ENCODE measurements at regions not wholly inside any gene's neighbourhood (a gene's known extent, or its start where the extent isn't known, plus 50 kb on each side); places are given as distances from the start of the nearest gene placed in this dataset.

- no peak for DNase-seq
Observed at GRCh38 chr15:93517176-93517575, 428.2 kb upstream of the RGMA start.

GRCh38 chr15:93515256-93516051 lies 426.4 kb upstream of the RGMA start:
- DNase-seq, result no peak

GRCh38 chr15:93506646-93507045 lies 417.6 kb upstream of the RGMA start:
- no peak for DNase-seq

GRCh38 chr15:93505506-93505905 lies 416.5 kb upstream of the RGMA start:
- no peak for DNase-seq

GRCh38 chr15:93501946-93502345 lies 412.9 kb upstream of the RGMA start:
- no peak for DNase-seq

- no peak for DNase-seq
Observed at GRCh38 chr15:93500155-93500554, 411.1 kb upstream of the RGMA start.

GRCh38 chr15:93497291-93497690 lies 408.3 kb upstream of the RGMA start:
- no peak for DNase-seq

- no peak for DNase-seq
Observed at GRCh38 chr15:93496888-93497287, 407.9 kb upstream of the RGMA start.

- no peak for DNase-seq
Observed at GRCh38 chr15:93495799-93496637, 407.0 kb upstream of the RGMA start.

GRCh38 chr15:93493172-93493571 lies 404.2 kb upstream of the RGMA start:
- no peak for DNase-seq

- no peak for DNase-seq
Observed at GRCh38 chr15:93491291-93491690, 402.3 kb upstream of the RGMA start.

GRCh38 chr15:93488296-93488713 lies 399.3 kb upstream of the RGMA start:
- DNase-seq, result no peak

- no peak for DNase-seq
Observed at GRCh38 chr15:93486407-93487117, 397.6 kb upstream of the RGMA start.

GRCh38 chr15:93485438-93486327 lies 396.7 kb upstream of the RGMA start:
- DNase-seq, result no peak

GRCh38 chr15:93483923-93484322 lies 394.9 kb upstream of the RGMA start:
- no peak for DNase-seq

GRCh38 chr15:93482731-93483130 lies 393.7 kb upstream of the RGMA start:
- no peak for DNase-seq

GRCh38 chr15:93479715-93480114 lies 390.7 kb upstream of the RGMA start:
- no peak for DNase-seq

- no peak for DNase-seq
Observed at GRCh38 chr15:93478947-93479346, 389.9 kb upstream of the RGMA start.

GRCh38 chr15:93477721-93478120 lies 388.7 kb upstream of the RGMA start:
- DNase-seq, result no peak

GRCh38 chr15:93477188-93477587 lies 388.2 kb upstream of the RGMA start:
- no peak for DNase-seq

GRCh38 chr15:93476491-93477177 lies 387.6 kb upstream of the RGMA start:
- no peak for DNase-seq

- DNase-seq, result no peak
Observed at GRCh38 chr15:93474728-93475127, 385.7 kb upstream of the RGMA start.

All from stimulated activated CD4-positive, alpha-beta T cell treated with anti-CD3 and anti-CD28 coated beads, Interleukin-15, amount 100 ng/mL, for 24 hours (primary cell).